Esophagus squamous epithelium (tissue), 4 donors: ENCODE measurements at regions not wholly inside any gene's neighbourhood (a gene's known extent, or its start where the extent isn't known, plus 50 kb on each side); places are given as distances from the start of the nearest gene placed in this dataset.

Experiments
- CTCF ChIP-seq, 6 experiments: fragments of 450-650 bp in 4 of 6; fragments of 200-600 bp in 2 of 6; sonication (generic) in 2 of 6; IDR thresholded peaks; one replicate each; pipeline ENCODE4 v1.5.1; 2016 to 2019; ENCODE audit warnings: antibody characterized with exemption in 6 of 6, mild to moderate bottlenecking in 4 of 6, moderate library complexity in 4 of 6
- POLR2A ChIP-seq, 4 donors: fragments of 450-650 bp; IDR thresholded peaks; one replicate each; pipeline ENCODE4 v1.6.1; 2017; ENCODE audit warnings: antibody characterized with exemption in 4 of 4, mild to moderate bottlenecking in 4 of 4, moderate library complexity in 3 of 4

DNA sequence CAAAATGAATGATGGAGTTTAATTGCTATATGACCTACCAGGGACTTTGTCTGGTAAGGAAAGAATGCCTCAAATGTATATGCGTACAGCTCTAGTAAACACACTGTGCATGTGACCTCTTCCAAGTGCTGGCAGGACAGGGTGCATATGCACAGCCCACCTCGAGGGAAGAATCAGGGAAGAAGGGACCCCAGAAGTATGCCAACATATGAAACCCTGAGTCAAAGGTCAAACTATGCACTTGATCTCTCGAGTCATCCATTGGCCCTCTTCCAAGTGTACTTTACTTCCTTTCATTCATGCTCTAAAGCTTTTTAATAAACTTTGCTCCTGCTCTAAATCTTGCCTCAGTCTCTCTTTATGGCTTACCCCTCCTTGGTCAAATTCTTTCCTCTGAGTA is 804.6 kb upstream of the COX7C start:
- no peak for TF ChIP-seq CTCF (IDR thresholded peaks at IDR 0.05)
- TF ChIP-seq POLR2A (IDR thresholded peaks at IDR 0.05), result no peak
